Activated T-cell treated with anti-CD3 and anti-CD28 coated beads, Interleukin-2, amount 50 U/mL, for 48 hours (primary cell): ENCODE measurements at regions not wholly inside any gene's neighbourhood (a gene's known extent, or its start where the extent isn't known, plus 50 kb on each side); places are given as distances from the start of the nearest gene placed in this dataset.
"Not testable (repeated sequence)": the region's sequence is repeated elsewhere in the genome, so short reads cannot be mapped to it uniquely, and the experiment has no call there.

Experiments used
- DNase-seq, 2 experiments: peaks; one replicate each; pipeline ENCODE4 v3.0.0-alpha.2; 2020

DNA sequence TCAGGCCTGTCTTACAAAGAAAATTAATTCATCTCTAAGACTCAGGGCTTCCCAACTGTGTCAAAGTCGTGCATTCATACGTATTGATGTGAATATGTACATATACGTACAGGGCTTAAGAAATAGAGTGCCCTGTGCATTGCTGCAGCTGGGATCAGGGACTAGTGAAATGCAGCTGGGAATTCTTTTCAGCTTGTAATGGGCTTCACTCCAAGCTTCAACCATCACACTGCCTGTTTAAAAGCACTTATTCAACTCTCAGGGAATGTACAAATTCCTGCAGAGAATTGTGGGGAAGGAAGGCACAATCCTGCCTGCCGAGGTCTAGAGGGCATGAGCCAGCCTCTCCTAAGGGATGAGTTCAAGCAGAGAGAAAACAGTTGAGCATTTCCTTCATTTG, 59.6 kb upstream of the MAN2A1 start:
- no peak for DNase-seq

DNA sequence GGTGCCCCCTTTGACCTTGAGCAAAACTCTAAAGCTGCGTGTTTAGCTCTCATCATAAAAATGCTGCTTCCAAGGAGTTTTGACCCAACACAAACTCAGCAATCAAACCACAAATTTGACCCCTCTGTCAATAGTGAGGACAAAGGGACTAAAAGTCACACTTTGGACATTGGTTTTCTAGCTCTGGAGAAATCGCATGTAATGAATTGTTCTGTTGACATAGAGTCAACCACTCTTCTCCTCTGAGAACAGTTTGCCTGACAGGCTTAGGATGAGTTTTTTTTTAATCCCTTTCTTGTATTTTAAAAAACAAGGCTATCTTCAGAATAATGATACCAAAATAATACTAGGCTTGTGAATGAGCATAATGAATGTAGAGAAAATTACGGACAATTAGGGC, 61.1 kb upstream of the MAN2A1 start:
- DNase-seq, result no peak

DNA sequence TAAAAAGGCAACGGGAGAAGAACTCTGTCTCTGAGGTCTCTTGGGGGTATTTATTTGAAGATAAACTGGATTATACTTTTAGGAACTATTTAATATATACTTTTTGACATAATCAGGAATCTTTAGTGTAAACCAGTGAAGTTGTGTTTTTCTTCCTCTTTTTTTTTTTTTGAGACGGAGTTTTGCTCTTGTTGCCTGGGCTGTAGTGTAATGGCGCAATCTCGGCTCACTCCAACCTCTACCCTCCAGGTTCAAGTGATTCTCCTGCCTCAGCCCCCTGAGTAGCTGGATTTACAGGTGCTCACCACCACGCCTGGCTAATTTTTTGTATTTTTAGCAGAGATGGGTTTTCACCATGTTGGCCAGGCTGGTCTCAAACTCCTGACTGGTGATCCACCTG, 68.5 kb upstream of the MAN2A1 start:
- not testable (repeated sequence) for DNase-seq

DNA sequence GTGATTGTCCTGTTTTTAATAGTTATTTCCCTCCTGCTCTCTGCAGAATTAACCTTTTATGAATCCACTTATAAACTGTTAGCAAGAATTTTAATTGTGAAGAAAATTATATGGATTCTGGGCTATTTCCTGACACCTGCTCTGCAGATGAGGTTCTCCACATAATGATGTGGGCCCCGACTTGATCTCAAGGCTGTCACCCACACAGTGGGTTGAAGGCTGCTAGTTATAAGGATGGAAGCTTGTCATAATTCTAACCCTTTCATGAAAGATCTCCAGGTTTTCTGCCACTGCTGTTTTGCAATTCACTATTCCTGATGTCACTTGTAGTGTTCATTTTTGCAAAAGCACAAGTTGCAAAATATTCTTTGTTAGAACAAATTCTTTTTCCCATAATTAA, 69.1 kb upstream of the MAN2A1 start:
- DNase-seq, result no peak

DNA sequence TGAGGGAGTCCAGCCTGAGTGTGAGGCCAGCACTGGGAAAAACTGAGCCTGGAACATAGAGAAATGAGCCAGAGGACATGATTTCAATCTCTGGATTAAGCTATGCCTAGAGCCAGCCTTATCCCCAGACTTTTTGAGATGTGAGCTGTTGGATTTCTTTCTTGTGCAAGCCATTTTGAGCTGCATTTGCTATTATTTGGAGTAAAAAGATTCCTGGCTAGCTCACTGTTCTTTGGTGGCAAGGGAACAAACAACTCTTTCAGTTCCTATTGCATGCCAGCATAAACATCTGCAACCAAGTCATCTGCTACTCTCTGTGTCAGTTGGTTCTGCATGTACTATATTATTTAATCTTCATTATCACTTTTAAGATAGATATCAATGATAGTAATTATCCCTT, 70.1 kb upstream of the MAN2A1 start:
- no peak for DNase-seq

DNA sequence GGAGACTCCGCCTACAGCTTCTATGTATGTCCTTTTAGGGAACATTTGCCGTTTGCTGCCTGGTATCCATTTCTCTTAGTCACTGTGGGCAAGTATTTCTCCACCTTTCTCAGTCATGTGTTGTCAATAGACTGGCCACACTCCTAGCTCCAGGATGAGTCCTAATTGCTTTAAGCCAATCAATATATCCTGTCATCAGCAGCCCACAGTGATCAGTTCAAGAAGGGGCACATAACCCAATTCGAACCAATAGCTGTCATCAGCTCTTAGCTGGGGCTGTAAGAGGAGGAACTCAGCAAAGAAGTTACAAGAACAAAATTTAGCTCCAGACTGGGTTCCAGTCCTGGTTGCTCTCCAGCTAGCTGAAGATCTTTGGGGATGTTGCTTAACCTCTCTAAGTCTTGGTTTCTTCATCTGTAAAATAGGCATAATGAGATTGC, 70.7 kb upstream of the MAN2A1 start:
- DNase-seq, result no peak

DNA sequence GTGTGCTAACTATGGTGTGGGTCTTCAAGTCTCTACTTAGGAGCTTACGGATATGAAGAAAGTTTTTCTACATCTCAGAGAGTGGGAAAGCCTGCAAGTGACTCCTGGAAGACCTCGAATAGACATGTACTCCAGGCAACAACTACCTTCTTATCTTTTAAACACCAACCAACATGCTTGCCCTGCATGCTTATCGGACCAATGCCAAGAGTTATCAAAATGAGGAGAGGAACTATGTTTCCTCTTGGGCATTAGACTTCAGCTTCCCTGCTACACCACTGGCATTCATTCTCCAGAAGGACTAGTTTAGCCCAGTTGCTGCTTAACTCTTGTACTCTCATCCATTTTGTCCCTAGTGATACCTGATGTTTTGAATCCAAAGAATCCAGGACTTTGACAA, 74.7 kb upstream of the MAN2A1 start:
- DNase-seq, result no peak

DNA sequence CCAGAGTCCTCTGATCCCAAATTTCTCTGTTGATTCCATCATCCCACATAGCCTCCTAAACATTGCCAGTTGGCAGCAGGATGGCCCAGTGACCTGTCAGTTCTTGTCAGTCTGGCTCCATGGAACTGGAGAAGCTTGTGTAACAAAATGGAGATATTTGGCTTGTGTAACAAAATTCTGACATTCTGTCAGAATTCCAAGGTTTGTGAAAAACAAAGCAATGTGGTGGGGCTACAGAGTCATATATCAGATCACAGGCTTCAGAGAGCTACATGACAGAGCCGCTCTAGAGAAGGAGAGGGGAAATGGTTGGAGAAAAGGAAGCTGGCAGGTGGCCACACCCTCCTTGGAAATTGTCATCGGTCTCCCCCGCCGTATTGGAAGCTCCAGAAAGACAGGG, 75.4 kb upstream of the MAN2A1 start:
- no peak for DNase-seq

DNA sequence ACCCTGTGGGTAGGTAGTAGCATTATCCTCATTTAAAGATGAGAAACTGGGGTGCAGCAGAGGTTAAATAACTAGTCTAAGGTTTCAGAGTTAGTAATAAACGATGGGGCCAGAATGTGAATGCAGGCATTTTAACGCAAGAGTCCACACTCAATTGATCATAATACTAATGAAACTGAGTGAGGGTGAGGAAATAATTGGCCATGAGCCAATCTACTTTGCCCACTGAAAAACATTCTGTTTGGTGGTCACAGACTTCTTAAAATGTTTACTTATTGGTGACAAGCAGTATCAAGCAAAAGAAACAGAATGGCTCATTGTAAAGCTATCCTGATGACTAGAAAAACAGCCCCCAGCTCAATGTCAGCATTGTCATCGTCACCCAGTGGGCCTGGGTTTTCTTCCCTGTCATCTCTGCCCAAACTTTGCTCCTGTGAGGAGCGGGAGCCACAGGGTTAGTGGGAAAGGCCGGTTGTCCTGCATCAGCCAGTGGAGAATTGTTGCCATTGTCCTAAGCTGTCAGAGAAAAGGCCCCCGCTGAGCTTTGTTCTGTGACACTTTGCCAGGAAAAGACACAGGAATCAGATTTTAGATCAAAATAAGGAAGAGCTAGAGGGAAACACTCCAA, 77.3 kb upstream of the MAN2A1 start:
- DNase-seq, result no peak

DNA sequence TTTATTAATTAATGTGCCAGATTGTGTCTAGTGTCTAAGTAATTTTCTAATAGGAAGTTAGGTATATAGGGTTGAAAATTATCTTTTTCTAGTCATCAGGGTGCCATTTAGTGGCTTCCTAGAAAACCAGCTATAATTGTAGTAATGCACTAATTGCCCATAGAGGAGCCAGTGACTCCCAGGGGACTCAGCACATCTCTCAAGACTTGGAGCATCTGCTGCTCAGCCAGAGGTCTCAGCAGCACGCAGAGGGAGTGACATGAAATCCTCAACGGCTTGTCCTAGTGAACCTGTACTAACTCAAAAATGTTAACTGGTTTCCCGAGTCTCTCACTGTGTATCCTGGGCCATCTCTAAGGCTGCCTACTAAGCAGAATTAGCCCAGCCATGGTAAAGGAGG, 78.2 kb upstream of the MAN2A1 start:
- no peak for DNase-seq

DNA sequence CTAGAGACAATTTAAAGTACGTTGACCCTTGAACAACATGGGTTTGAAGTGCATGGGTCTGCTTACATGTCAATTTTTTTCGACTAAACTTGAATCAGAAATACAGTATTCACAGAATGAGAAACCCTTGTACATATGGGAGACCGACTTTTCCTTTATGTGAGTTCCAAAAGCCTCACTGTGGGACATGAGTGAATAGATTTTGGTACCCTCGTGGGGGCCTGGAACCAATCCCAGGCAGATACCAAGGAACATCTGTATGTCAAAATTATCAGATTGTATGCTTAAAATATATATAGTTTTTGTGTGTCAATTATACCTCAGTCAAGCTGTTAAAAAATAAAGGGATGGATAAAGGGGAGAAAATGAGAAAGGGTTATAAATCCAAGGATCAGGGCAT, 78.7 kb upstream of the MAN2A1 start:
- no peak for DNase-seq

DNA sequence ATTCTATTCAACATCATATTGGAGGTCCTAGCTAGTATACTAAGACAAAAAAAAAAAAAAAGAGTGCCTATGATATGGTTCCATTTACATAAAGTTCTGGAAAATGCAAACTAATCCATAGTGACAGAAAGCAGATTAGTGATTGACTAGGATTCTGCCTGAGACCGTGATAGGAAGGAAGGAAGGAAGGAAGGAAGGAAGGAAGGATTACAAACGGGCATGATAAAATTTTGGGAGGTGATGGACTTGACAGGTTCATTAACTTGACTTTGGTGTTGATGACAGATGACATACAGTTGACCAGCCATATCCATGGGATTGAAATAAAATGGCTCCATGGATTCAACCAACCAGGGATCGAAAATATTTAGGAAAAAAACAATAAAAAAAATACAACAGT, 79.1 kb upstream of the MAN2A1 start:
- DNase-seq, result no peak

DNA sequence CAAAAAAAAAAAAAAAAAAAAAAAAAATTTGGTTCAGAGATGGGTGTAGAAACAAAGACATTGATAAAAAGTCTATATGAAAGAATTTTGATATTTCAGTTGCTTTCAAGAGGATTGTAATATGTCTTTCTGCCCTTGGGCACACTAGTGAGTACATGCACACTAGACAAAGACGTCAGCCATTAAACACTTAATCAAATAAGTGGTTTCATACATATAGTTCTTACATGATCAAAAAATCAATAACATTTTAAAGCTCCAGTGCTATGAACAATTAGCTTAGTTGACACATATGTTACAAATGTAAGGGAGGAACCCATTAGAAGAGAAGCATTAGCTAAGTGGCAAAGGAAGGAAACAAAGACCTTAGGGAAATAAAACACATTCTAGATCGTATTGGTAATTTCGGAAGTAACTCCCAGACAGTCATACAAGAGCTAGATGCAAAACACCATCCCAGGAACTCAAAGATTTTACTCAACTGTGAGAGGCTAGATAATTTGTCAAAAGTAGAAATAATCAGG, 84.5 kb upstream of the MAN2A1 start:
- no peak for DNase-seq

DNA sequence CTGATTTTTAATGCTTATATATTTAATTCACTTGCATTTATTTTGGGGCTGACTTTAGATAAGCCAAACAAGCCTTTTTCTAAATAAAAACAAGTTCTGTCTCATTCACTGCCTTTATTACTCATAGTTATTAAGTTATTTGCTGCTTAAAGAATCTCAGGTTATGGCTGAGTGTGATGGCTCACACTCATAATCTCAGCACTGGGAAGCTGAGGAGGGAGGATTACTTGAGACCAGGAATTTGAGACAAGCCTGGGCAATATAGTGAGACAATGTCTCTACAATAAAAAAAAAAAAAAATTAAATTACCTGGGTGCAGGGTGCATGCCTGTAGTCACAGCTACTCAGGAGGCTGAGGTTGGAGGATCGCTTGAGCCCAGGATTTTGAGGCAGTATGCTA, 85.0 kb upstream of the MAN2A1 start:
- DNase-seq, result no peak

DNA sequence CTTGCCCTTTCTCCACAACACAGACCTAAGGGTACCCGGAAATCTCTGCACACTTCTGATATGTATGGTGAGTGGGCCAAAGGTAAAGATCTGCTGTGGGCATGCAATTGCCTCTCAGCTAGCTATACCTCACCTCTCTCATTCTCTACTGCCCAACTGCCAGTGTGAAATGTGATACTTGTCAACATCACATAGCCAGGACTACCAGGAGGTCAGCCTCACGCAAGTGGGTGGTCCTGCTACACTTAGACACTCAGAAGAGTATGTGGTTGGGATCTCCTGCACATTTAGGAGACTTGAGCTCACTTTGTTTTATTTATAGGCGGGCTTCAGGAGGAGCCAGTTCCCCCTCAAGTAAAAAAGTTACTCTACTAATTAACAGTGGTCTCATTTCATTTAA, 88.0 kb upstream of the MAN2A1 start:
- DNase-seq, result no peak

DNA sequence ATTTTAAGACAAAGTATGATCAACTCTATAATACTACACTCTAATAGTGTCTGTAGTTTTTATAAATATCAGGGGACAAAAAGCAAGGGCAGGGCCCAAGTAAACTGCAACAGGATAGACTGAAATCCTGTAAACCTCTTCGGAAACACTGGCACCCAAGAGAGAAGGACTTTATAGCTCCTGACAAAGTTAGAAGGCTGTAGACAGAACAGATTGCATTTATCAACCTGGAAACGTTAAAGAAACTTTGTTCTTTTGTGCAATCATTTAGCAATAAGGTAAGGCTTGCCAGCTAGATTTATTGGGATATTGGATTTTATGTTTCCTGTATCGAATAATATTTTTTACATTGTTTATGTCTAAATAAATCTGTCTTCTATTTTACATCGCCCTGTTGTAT, 91.8 kb upstream of the MAN2A1 start:
- no peak for DNase-seq

DNA sequence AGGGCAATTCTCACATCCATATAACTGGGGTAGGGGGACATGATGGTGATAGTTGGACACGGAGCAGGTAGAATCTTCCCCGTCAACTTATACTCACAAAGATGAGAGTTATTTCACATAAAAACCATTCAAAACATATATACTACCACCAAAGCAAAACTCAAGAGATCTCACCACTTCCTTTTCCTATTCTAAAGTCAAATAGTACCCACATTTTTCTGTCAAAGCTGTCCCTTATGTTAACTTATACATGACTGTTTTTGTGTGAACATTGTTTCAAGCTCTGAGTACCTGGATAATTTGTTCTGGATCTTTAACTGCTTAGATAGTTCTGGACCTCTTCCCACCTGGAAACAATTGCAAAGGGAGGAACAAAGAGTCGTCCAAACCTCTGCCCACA, 95.5 kb upstream of the MAN2A1 start:
- no peak for DNase-seq

DNA sequence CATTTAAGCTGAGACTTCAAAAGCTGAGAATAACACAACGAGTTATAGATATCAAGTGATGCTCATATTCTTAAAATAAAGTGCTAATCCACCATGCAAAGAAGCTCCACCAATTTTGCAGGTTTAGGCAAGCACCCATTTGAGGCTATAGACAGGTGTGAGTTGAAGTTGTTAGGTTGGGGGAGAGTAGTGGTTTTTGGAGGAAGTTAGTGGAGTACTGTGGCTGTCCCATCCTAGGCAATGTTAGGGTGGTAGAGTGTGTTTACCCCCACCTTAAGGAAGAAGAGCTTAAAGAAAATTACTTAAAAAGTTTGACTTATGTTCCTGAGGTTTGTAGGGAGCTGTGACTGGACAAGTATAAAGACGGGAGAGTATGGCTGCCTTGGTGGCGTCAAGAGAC, 98.9 kb upstream of the MAN2A1 start:
- no peak for DNase-seq

DNA sequence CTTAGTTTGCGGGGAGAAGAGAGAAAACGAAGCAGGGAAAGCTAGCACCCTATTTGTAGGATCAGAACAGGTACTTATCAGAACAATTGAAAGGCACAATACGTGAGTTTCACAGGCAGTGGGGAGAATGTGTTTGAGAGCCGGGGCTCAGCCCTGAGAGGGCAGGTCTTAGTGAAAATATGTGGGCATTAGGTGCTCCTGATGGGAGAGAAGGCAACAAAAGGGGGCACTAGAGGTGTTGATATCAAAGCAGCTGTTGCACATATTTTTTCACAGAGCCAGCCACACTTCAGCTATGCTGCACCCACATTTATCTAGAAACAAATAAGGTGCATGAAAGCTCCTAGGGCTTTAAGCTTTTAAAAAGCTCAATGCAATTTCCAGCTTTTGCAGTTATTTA, 99.7 kb upstream of the MAN2A1 start:
- no peak for DNase-seq

DNA sequence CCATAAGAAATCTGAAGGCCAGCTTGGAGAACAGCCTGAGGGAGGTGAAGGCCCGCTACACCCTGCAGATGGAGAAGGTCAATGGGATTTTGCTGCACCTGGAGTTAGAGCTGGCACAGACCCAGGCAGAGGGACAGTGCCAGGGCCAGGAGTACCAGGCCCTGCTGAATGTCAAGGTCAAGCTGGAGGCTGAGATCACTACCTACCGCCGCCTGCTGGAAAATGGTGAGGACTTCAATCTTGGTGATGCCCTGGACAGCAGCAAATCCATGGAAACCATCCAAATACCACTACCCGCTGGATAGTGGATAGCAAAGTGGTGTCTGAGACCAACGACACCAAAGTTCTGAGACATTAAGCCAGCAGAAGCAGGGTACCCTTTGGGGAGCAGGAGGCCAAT, 100.5 kb upstream of the MAN2A1 start:
- DNase-seq, result no peak

DNA sequence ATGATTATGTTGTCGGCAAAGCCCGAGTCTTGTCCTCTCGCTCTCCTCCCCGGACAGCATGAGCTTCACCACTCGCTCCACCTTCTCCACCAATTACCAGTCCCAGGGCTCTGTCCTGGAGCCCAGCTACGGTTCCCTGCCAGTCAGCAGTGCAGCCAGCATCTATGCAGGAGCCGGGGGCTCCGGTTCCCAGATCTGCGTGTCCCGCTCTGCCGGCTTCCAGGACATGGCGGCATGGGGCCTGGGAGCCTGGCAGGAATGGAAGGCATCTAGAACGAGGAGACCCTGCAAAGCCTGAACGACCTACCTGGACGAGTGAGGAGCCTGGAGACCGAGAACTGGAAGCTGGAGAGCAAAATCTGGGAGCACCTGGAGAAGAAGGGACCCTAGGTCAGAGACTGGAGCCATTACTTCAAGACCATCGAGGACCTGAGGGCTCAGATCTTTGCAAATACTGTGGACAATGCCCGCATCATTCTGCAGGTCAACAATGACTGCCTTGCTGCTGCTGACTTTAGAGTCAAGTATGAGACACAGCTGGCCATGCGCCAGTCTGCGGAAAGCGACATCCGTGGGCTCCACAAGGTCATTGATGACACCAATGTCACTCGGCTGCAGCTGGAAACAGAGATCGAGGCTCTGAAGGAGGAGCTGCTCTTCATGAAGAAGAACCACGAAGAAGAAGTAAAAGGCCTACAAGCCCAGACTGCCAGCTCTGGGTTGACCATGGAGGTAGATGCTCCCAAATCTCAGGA, 101.3 kb upstream of the MAN2A1 start:
- DNase-seq, result no peak

DNA sequence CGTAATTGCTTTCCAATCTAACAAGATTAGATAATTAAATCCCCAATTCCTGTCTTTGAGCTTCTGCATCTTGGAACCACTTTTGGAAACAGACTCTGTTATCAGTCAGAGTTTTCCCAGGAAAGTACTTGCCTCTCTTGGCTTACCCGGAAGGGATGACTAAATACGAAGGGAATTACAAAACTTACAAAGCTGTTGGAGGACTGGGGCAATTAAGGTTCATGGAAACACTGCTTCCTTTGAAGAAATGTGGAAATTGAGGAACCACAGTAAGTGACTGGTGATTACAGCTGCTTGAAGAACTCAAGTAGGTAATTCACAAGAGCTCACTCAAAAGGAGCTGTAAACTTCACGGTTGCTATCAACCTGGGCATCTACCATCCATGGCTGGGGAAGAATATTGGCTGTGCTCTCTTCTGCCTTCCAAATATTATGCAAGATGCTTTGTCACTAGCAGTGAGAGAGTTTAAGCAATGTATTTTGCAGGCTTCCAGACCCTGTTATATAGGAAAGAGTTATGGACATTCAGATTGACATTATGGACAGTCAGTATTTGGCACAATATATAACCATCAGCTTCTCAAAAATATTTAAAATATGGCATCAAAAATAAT, 104.6 kb upstream of the MAN2A1 start:
- DNase-seq, result no peak

DNA sequence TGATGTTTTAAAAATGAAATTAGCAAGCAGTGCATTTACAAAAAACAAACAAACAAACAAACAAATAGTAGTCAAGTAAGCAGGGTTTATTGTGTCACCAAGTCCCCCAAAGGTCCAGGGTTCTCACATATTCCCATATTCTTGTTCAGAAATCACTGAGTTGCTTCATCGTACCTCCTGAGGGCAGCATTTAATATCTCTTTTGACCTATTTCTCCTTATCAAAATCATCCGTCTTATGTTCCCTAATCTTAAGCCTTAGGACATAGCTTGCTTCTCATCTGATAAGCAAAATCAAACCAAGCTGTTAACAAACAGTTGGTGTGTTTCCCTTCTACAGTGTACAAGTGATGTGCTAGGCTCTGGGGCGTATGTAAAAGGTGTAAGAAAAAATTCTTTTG, 109.5 kb upstream of the MAN2A1 start:
- DNase-seq, result no peak

DNA sequence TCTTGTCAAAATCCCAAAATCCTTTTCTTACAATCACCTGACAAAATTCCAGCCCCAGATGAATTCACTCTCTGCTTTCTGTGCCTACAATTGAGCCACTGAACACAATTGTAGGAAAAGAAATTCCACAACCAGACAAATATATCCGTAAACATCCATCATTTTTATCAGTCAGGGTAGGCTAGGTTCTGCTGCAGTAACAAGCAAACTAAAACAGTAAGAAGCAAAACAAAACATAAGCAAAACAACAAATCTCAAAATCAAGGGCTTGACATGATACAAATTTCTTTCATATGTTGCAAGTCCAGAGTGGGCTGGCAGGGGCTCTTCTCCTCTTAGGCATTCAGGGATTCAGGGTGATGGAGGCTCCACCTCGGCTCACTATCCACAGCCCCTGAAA, 114.2 kb upstream of the MAN2A1 start:
- DNase-seq, result no peak
